ENCODE measurements at regions not wholly inside any gene's neighbourhood (a gene's known extent, or its start where the extent isn't known, plus 50 kb on each side); places are given as distances from the start of the nearest gene placed in this dataset.
"Not testable (repeated sequence)": the region's sequence is repeated elsewhere in the genome, so short reads cannot be mapped to it uniquely, and the experiment has no call there.

GRCh38 chr20:54822386-54822785 lies 347.0 kb downstream of the DOK5 start:
- Histone ChIP-seq H3K27ac (no peak overlapping the region), H3K4me3 (no peak overlapping the region)
- TF ChIP-seq CTCF (IDR thresholded peaks at IDR 0.05), result no peak
- no peak for DNase-seq (ENCODE audit: low spot score)

DNA sequence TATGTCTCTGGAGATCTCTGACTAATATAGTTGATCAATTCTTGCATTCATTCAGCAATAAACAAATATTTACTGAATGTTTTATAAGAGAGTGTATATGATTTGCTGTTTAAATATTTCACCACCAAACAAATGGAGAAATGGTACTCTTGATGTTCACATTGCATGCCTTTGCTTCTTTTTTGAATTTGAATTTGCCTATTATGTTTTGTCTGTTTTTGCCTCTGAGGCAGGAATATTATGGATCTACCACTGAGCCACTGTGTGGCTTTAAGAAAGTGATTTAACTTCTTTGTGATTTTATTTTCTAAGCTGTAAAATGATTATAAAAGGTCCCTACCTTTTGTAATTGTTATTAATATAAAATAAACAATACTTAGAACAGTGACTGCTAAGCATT lies 345.0 kb downstream of the DOK5 start:
- H3K4me3 ChIP-seq, result no peak overlapping the region
- no peak for TF ChIP-seq CTCF (IDR thresholded peaks at IDR 0.05)
- H3K27ac ChIP-seq, result no peak overlapping the region
- no peak for DNase-seq (ENCODE audit: low spot score)

- H3K4me3 ChIP-seq, result no peak overlapping the region
- no peak for DNase-seq (ENCODE audit: low spot score)
- no peak for TF ChIP-seq CTCF (IDR thresholded peaks at IDR 0.05)
- H3K27ac ChIP-seq, result no peak overlapping the region
Measured at GRCh38 chr20:54806462-54806861, 331.1 kb downstream of the DOK5 start.

DNA sequence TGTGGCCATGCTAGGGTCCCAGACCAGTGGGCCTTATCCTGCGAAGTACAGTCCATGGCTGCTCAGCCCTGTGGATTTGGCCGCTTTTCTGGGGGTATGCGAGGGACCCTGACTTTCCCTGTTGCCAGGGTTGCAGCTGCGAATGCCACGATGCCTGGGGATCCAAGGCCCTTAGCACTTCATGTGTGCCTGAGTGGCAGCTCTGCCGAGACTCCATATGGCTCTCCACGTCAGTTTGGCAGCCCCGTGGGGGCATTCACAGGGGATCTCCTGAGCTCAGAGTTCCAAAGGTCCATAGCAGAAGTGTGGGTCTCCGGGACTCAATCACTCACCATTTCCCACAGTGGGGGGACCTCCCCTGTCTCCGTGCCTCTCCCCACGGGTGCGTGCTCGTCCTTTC lies 319.5 kb downstream of the DOK5 start:
- TF ChIP-seq CTCF (IDR thresholded peaks at IDR 0.05), result no peak
- no peak for DNase-seq (ENCODE audit: low spot score)
- no peak overlapping the region for H3K27ac ChIP-seq
- no peak overlapping the region for H3K4me3 ChIP-seq

DNA sequence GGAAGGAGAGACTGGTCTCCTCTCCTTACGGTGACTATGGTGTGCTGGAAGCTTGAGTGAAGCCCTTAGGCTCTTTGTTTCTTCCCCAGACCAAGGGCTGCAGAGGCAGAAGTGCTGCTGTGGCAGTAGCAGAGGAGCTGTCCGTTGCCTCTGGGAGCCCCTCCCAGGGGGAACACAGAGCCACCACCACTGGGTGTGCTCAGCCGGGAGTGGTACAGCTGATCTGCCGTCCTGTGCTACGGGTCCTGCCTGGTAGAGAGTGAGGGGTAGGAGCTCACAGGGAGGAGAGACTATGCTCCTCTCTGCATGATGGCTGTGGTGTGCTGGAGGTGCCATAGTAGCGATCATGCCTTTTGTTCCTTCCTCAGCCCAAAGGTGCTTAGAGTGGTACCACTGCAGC lies 318.7 kb downstream of the DOK5 start:
- H3K27ac ChIP-seq, result no peak overlapping the region
- no peak for TF ChIP-seq CTCF (IDR thresholded peaks at IDR 0.05)
- DNase-seq (ENCODE audit: low spot score), result no peak
- H3K4me3 ChIP-seq, result no peak overlapping the region

- Histone ChIP-seq H3K4me3 (no peak overlapping the region), H3K27ac (no peak overlapping the region)
- no peak for DNase-seq (ENCODE audit: low spot score)
- TF ChIP-seq CTCF (IDR thresholded peaks at IDR 0.05), result no peak
Measured at GRCh38 chr20:54793291-54793992, 318.0 kb downstream of the DOK5 start.

DNA sequence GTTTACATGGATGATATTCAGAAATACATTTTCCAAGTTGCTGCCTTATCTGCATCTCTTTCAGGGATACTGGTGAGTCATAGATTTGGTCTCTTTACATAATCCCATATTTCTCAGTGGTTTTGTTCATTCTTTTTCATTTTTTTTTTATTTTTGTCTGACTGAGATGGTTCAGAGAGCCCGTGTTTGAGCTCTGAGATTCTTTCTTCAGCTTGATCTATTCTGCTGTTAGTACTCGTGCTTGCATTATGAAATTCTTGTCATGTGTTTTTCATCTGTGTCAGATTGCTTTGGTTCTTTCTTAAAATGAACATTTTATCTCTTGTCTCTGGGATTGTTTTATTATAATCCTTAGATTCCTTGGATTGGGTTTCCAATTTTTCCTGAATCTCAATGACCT lies 317.3 kb downstream of the DOK5 start:
- H3K4me3 ChIP-seq, result no peak overlapping the region
- no peak overlapping the region for H3K27ac ChIP-seq
- no peak for TF ChIP-seq CTCF (IDR thresholded peaks at IDR 0.05)
- no peak for DNase-seq (ENCODE audit: low spot score)

GRCh38 chr20:54788260-54788659 lies 312.9 kb downstream of the DOK5 start:
- DNase-seq (ENCODE audit: low spot score); H3K27ac ChIP-seq; H3K4me3 ChIP-seq: not testable (repeated sequence)

DNA sequence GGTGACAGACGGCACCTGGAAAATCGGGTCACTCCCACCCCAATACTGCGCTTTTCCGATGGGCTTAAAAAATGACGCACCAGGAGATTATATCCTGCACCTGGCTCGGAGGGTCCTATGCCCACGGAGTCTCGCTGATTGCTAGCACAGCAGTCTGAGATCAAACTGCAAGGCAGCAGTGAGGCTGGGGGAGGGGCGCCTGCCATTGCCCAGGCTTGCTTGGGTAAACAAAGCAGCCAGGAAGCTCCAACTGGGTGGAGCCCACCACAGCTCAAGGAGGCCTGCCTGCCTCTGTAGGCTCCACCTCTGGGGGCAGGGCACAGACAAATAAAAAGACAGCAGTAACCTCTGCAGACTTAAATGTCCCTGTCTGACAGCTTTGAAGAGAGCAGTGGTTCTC lies 307.4 kb downstream of the DOK5 start:
- H3K27ac ChIP-seq; DNase-seq (ENCODE audit: low spot score); H3K4me3 ChIP-seq: not testable (repeated sequence)
